ENCODE measurements at regions not wholly inside any gene's neighbourhood (a gene's known extent, or its start where the extent isn't known, plus 50 kb on each side); places are given as distances from the start of the nearest gene placed in this dataset.

DNA sequence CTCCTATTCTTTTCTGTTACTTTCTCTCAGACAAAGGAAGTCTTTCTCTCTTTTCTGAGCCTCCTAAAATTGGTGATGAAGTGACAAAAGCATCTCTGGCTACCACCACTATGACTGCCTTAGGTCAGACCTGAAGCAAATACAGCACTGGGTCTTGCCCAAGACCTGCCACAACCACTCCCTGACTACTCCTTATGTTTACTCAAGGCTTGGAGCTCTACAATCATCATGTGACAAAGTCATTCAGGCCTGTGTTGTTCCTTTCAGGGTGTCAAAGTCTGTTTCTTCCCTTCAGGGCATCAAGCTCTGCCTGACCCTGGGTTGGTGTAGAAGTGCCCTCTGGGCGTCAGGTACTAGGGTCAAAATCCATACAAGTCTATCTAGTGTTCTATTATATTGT lies 419.2 kb upstream of the CT83 start:
- H3K4me1 ChIP-seq (ENCODE audit: insufficient read depth, insufficient read length): no peaks in the 10 kb centered on the region
- TF ChIP-seq SUZ12 (IDR thresholded peaks at IDR 0.05; ENCODE audit: extremely low read depth, insufficient read depth, insufficient read length) (no peak), ZNF274 (IDR thresholded peaks at IDR 0.05; ENCODE audit: low read depth, low read length) (no peak), YY1 (IDR thresholded peaks at IDR 0.05; ENCODE audit: insufficient read depth, insufficient read length) (no peak)
- no peaks in the 10 kb centered on the region for H3K36me3 ChIP-seq (ENCODE audit: insufficient read depth, insufficient read length, low read length)
- no peaks in the 10 kb centered on the region for H3K9me3 ChIP-seq (ENCODE audit: insufficient read depth, low read length)
- no peaks in the 10 kb centered on the region for H3K27me3 ChIP-seq (ENCODE audit: insufficient read depth, insufficient read length)
- DNase-seq (ENCODE audit: low read depth, low spot score): no peak
- H3K9ac ChIP-seq (ENCODE audit: insufficient read length, low read depth): no peak overlapping the region
- H3K4me3 ChIP-seq (ENCODE audit: insufficient read length, low read depth): no peak overlapping the region

DNA sequence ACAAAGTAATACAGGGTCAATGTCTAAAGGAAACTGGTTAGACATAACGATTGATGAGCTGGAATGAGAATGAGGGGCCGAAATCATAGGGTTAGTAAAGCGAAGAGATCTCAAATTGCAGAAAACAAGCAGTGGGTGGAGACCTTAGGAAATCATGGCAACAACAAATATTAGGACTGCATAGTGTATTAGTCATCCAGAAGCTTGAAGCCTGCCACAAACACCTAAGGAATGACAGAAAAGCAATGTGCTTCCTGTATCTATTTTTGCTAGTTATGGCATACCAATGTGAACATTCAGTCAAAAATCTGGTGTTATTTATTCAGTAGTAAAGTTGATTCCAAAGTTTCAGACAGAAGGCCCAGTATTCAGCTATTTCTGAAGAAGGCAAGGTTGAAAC lies 410.9 kb upstream of the CT83 start:
- TF ChIP-seq ZNF274 (IDR thresholded peaks at IDR 0.05; ENCODE audit: low read depth, low read length) (no peak), SUZ12 (IDR thresholded peaks at IDR 0.05; ENCODE audit: extremely low read depth, insufficient read depth, insufficient read length) (no peak), YY1 (IDR thresholded peaks at IDR 0.05; ENCODE audit: insufficient read depth, insufficient read length) (no peak)
- Histone ChIP-seq H3K9me3 (ENCODE audit: insufficient read depth, low read length) (no peaks in the 10 kb centered on the region), H3K36me3 (ENCODE audit: insufficient read depth, insufficient read length, low read length) (no peaks in the 10 kb centered on the region), H3K4me3 (ENCODE audit: insufficient read length, low read depth) (no peak overlapping the region), H3K27me3 (ENCODE audit: insufficient read depth, insufficient read length) (no peaks in the 10 kb centered on the region), H3K4me1 (ENCODE audit: insufficient read depth, insufficient read length) (no peaks in the 10 kb centered on the region), H3K9ac (ENCODE audit: insufficient read length, low read depth) (no peak overlapping the region)
- DNase-seq (ENCODE audit: low read depth, low spot score): no peak

DNA sequence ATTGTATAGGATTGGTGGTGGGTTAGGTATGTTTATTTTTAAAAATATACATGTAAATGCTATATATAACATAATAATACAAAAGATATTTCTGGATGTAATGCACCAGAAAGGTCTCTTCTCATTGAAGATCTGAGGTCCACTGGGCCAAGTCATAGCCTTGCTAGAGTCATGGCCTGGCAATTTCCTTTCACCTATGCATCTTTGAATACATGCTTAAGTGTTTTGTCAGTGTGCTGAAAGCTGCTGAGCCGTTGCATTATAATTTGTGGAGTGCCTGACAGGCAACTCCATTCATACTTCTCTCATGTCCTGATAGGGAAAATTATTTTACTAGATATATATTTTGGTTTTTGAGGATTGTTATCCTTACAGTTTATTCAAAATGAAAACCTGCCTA lies 410.2 kb upstream of the CT83 start:
- no peaks in the 10 kb centered on the region for H3K36me3 ChIP-seq (ENCODE audit: insufficient read depth, insufficient read length, low read length)
- H3K9me3 ChIP-seq (ENCODE audit: insufficient read depth, low read length): peaks cover 7% of the 10 kb centered on the region; the same call in 1 of the 2 replicates
- H3K9ac ChIP-seq (ENCODE audit: insufficient read length, low read depth): no peak overlapping the region
- no peaks in the 10 kb centered on the region for H3K4me1 ChIP-seq (ENCODE audit: insufficient read depth, insufficient read length)
- no peak overlapping the region for H3K4me3 ChIP-seq (ENCODE audit: insufficient read length, low read depth)
- H3K27me3 ChIP-seq (ENCODE audit: insufficient read depth, insufficient read length): no peaks in the 10 kb centered on the region
- TF ChIP-seq SUZ12 (IDR thresholded peaks at IDR 0.05; ENCODE audit: extremely low read depth, insufficient read depth, insufficient read length) (no peak), YY1 (IDR thresholded peaks at IDR 0.05; ENCODE audit: insufficient read depth, insufficient read length) (no peak), ZNF274 (IDR thresholded peaks at IDR 0.05; ENCODE audit: low read depth, low read length) (no peak)
- DNase-seq (ENCODE audit: low read depth, low spot score): no peak

DNA sequence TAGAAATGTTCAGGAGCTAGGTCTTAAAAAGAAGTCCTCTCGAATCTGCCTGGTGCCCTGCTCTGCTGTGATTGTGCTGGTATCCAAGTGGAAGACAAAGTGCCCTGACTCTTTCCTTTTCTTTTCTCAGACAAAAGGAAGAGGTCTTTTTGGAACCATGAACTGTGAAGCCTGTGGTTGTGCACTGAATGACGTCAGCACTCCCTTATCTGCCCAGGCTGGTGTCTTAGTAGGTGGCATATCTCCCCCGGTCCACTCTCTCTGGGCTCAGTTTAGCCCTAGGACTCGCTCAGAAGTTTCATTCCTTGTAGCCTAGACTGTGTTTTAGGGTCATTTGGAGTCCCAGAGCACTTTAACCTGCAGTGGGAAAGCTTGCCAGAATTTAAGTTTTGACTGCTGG lies 400.3 kb upstream of the CT83 start:
- no peak for DNase-seq (ENCODE audit: low read depth, low spot score)
- no peak overlapping the region for H3K4me3 ChIP-seq (ENCODE audit: insufficient read length, low read depth)
- TF ChIP-seq SUZ12 (IDR thresholded peaks at IDR 0.05; ENCODE audit: extremely low read depth, insufficient read depth, insufficient read length) (no peak), ZNF274 (IDR thresholded peaks at IDR 0.05; ENCODE audit: low read depth, low read length) (no peak), YY1 (IDR thresholded peaks at IDR 0.05; ENCODE audit: insufficient read depth, insufficient read length) (no peak)
- H3K9me3 ChIP-seq (ENCODE audit: insufficient read depth, low read length): peaks cover 7% of the 10 kb centered on the region; the same call in 1 of the 2 replicates
- H3K9ac ChIP-seq (ENCODE audit: insufficient read length, low read depth): no peak overlapping the region
- no peaks in the 10 kb centered on the region for H3K36me3 ChIP-seq (ENCODE audit: insufficient read depth, insufficient read length, low read length)
- no peaks in the 10 kb centered on the region for H3K27me3 ChIP-seq (ENCODE audit: insufficient read depth, insufficient read length)
- H3K4me1 ChIP-seq (ENCODE audit: insufficient read depth, insufficient read length): no peaks in the 10 kb centered on the region

DNA sequence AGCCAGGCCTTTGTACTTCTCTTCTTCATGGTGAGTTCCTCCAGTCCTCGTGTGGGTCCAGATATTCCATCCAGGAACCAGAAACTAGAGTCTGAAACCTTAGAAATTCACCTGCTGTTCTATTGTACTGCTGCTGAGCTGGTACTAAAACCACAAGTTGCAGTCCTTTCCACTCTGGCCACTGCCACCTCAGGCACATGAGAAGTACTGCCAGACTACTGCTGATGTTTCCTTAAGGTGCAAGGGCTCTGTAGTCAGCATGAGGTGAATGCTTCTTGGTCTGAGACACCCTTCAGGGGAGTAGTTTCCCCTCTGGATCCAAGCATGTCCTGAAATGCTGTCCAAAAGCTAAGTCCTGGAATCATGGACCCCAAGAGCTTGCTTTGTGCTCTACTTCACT lies 399.6 kb upstream of the CT83 start:
- TF ChIP-seq YY1 (IDR thresholded peaks at IDR 0.05; ENCODE audit: insufficient read depth, insufficient read length): no peak
- TF ChIP-seq ZNF274 (IDR thresholded peaks at IDR 0.05; ENCODE audit: low read depth, low read length): no peak
- no peak for TF ChIP-seq SUZ12 (IDR thresholded peaks at IDR 0.05; ENCODE audit: extremely low read depth, insufficient read depth, insufficient read length)
- DNase-seq (ENCODE audit: low read depth, low spot score): no peak
- H3K9ac ChIP-seq (ENCODE audit: insufficient read length, low read depth): no peak overlapping the region

DNA sequence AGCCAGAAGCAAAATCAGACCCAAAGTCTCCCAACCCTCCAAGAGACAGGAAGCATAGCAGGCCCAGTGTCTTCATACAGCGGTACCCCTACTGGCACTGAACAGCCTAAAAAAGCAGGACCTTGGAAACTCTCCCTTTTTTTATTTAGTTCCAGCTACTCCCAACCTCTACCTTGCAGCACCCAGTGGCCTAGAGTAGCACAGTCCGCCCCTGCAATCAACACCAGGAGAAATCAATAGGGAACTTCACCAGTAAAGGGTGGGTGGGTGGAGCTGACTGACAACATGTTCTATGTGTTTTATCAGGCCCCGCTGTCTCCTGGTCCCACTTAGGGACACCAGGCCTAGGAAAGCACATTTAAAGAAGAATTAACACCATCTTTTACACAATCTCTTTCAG lies 378.5 kb upstream of the CT83 start:
- TF ChIP-seq SUZ12 (IDR thresholded peaks at IDR 0.05; ENCODE audit: extremely low read depth, insufficient read depth, insufficient read length): no peak
- TF ChIP-seq ZNF274 (IDR thresholded peaks at IDR 0.05; ENCODE audit: low read depth, low read length): no peak
- no peak for TF ChIP-seq YY1 (IDR thresholded peaks at IDR 0.05; ENCODE audit: insufficient read depth, insufficient read length)
- no peaks in the 10 kb centered on the region for H3K27me3 ChIP-seq (ENCODE audit: insufficient read depth, insufficient read length)
- no peak overlapping the region for H3K9ac ChIP-seq (ENCODE audit: insufficient read length, low read depth)
- H3K4me3 ChIP-seq (ENCODE audit: insufficient read length, low read depth): no peak overlapping the region
- H3K36me3 ChIP-seq (ENCODE audit: insufficient read depth, insufficient read length, low read length): no peaks in the 10 kb centered on the region
- H3K9me3 ChIP-seq (ENCODE audit: insufficient read depth, low read length): no peaks in the 10 kb centered on the region
- DNase-seq (ENCODE audit: low read depth, low spot score): no peak
- H3K4me1 ChIP-seq (ENCODE audit: insufficient read depth, insufficient read length): no peaks in the 10 kb centered on the region

More for the DNA sequence above, 399.6 kb upstream of the CT83 start:
- Histone ChIP-seq H3K9me3 (ENCODE audit: insufficient read depth, low read length) (no peaks in the 10 kb centered on the region), H3K36me3 (ENCODE audit: insufficient read depth, insufficient read length, low read length) (no peaks in the 10 kb centered on the region), H3K27me3 (ENCODE audit: insufficient read depth, insufficient read length) (no peaks in the 10 kb centered on the region), H3K4me1 (ENCODE audit: insufficient read depth, insufficient read length) (no peaks in the 10 kb centered on the region), H3K4me3 (ENCODE audit: insufficient read length, low read depth) (no peak overlapping the region)

DNA sequence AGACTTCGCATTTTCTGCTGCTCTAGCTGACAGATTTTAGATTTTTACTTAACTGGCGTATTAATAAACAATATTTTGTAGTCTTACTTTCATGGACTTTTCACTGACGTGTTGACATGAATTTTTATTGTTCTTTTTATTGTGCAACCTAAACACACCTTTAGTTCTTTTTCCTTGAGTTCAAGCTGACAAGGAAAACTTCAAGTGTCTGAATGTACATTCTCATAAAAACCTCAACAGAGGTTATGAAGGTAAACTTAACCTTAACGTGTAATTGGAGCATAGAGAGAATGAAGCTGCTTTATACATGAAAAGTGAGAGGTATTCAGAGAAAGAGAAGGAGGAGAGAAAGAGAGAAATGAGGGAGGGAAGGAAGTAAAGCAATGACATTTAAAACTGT lies 364.3 kb upstream of the CT83 start:
- Histone ChIP-seq H3K9me3 (ENCODE audit: insufficient read depth, low read length) (no peaks in the 10 kb centered on the region), H3K36me3 (ENCODE audit: insufficient read depth, insufficient read length, low read length) (no peaks in the 10 kb centered on the region), H3K27me3 (ENCODE audit: insufficient read depth, insufficient read length) (no peaks in the 10 kb centered on the region), H3K4me1 (ENCODE audit: insufficient read depth, insufficient read length) (no peaks in the 10 kb centered on the region), H3K9ac (ENCODE audit: insufficient read length, low read depth) (no peak overlapping the region), H3K4me3 (ENCODE audit: insufficient read length, low read depth) (no peak overlapping the region)
- DNase-seq (ENCODE audit: low read depth, low spot score): no peak
- TF ChIP-seq YY1 (IDR thresholded peaks at IDR 0.05; ENCODE audit: insufficient read depth, insufficient read length) (no peak), SUZ12 (IDR thresholded peaks at IDR 0.05; ENCODE audit: extremely low read depth, insufficient read depth, insufficient read length) (no peak), ZNF274 (IDR thresholded peaks at IDR 0.05; ENCODE audit: low read depth, low read length) (no peak)
